DMS153 treated with DMSO at 0.1 percent for 48 hours (cell line): ENCODE measurements at regions not wholly inside any gene's neighbourhood (a gene's known extent, or its start where the extent isn't known, plus 50 kb on each side); places are given as distances from the start of the nearest gene placed in this dataset.
A peak's percentile ranks its signal among the peaks of the same experiment; 100 is the strongest.
"Not testable (repeated sequence)": the region's sequence is repeated elsewhere in the genome, so short reads cannot be mapped to it uniquely, and the experiment has no call there.

Source experiments
- DNase-seq: peaks from one replicate; lab custom pipeline; 2025; ENCODE audit not compliant: unreplicated experiment; lab: John Stamatoyannopoulos, UW

DNA sequence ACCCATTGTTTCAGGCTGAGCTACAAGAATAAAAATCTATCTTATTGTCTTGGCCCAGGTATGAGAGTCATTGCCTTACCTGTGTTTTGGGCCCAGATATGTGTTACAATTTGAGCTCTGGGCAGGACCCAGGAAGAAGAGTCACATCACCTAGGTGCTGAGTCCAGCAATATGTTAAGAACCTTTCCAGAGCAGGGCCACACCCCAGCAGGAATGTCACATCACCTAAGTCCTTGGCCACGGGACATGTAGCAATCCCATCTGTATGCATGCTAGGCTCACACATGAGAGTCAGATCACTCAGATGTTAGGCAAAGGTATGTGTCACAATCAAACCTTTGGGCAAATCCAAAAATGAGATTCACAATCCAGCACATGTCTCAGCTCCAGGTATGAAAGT, 2103.5 kb downstream of the TP53TG3F start:
- DNase-seq: no peak

DNA sequence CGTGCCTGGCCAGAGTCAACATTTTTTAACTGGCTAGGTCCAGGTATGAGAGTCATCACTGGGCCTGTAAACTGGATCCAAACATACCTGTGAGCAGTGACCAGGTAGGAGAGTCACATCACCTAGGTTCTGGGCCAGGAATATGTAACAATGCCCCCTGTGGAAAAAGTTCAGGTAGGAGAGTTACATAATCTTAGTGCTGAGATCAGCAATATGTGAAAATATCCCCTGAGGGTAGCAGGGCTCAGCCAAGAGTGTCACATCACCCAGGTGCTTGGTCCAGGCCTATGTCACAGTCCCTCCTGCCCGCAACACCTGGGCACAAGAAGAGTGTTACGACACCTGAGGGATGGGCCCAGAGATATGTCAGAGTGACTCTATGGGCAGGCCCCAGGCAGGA, 2104.7 kb downstream of the TP53TG3F start:
- no peak for DNase-seq

DNA sequence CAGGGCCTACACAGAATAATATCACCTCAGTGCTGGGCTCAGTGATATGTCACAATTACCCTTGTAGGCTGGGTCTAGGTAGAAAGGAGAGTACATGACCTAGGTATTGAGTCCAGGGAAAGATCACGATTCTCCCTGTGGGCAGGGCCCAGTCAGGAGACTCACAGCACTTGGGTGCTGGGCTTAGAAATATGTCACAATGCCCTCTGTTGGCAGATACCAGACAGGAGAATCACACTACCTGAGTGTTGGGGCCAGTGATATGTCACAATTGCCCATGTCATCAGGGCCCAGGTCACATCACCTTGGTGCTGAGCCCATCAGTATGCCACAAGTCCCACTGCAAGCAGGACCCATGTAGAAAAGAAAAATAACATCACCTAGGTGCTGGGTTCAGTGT, 2105.5 kb downstream of the TP53TG3F start:
- DNase-seq: no peak

DNA sequence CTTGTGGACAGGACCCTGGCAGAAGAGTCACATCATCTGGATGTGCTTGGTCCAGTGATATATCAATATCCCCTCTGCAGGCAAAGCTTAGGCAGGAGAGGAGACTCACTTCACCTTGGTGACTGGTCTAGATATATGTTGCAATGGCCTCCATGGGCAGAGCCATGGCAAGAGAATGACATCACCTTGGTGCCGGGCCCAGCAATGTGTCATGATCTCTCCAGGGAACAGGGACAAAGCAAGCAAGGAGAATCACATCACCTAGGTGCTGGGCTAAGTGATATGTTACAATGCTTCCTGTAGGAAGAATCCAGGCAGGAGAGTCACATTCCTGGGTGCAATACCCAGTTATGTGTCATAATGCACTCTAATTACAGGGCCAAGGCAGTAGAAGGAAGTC, 2106.2 kb downstream of the TP53TG3F start:
- no peak for DNase-seq

DNA sequence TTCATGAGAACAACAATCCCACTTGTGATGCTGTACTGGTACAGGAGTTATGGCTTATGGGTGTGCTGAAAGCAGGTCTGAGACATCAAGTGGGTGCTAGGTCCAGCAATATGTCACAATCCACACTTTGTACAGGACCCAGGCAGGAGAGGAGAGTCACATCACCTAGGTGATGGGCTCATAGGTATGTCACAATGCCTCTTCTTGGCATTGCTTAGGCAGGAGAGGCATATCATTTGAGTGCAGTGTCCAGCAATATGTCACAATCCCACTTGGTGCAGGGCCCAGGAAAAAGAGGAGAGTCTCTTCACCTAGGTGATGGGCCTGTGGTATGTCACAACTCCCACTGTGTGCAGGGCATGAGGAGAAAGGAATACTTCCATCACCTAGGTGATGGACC, 2110.0 kb downstream of the TP53TG3F start:
- no peak for DNase-seq

DNA sequence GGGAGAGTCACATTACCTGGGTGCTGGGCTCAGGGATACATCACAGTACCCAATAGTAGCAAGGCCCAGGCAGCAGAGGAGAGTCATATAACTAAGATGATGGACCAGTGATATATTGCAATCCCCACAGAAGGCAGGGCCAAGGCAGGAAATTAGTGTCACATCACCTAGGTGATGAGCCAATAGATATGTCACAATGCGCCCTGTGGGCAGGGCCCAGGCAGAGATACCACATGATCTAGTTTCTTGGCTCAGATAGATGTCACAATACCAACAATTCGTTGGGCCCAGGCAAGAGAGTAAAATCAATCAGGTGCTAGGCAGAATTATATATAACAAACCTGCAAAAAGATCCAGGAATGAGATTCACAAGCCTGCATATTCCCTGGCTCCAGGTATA, 2111.5 kb downstream of the TP53TG3F start:
- DNase-seq: no peak

DNA sequence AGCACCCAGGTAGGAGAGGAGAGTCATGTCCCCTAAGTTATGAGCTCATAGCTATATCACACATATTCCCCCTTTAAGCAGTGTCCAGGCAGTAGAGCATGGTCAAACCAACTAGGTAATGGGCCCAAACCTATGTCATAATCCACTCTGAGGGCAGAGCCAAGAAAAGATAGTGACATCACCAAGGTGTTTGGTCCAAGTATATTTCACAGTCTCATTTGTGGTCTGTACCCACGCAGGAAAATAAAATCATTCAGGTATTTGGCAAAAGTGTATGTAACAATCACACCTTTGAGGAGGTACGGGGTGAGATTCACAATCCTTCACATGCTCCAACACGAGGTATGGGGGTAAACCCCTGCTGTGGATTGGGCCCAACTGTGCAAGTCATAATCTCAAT, 2112.8 kb downstream of the TP53TG3F start:
- no peak for DNase-seq

DNA sequence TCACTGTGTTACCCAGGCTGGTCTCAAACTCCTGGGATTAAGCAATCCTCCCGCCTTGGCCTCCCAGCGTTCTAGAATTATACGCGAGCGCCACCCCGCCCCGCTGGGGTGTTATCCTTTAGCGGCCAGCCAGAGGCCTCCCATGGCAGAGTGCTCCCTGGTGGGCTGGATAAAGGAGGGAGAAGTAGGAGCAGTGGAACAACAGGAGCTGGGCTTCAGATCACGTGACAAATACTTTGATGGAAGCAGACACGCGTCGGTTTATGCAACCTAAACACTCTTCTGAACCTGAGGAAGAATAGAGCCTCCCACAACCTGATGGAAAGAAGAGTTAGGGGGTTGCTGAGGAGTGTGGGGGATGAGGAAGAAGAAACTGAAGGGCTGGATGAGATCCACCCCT, 2114.0 kb downstream of the TP53TG3F start:
- no peak for DNase-seq

DNA sequence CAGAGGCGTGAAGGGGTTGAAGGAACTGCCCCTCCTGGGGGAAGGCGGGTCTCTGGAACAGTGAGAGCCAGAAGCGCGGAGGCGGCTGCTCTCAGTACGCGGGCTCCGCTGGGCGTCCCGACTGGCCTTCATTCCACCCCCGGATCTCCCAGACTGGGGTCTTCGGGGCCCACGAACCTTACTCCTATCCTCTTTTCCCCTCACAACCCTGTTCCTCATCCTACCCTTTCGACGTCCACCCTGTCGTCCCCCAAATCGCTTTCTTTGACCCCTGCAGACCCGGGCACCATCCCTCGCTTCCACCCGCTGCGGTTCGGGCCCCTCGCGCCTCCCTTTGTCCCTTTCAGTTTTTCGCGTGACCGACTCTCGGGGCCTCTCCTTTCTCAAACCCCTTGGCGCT, 2114.6 kb downstream of the TP53TG3F start:
- no peak for DNase-seq

DNA sequence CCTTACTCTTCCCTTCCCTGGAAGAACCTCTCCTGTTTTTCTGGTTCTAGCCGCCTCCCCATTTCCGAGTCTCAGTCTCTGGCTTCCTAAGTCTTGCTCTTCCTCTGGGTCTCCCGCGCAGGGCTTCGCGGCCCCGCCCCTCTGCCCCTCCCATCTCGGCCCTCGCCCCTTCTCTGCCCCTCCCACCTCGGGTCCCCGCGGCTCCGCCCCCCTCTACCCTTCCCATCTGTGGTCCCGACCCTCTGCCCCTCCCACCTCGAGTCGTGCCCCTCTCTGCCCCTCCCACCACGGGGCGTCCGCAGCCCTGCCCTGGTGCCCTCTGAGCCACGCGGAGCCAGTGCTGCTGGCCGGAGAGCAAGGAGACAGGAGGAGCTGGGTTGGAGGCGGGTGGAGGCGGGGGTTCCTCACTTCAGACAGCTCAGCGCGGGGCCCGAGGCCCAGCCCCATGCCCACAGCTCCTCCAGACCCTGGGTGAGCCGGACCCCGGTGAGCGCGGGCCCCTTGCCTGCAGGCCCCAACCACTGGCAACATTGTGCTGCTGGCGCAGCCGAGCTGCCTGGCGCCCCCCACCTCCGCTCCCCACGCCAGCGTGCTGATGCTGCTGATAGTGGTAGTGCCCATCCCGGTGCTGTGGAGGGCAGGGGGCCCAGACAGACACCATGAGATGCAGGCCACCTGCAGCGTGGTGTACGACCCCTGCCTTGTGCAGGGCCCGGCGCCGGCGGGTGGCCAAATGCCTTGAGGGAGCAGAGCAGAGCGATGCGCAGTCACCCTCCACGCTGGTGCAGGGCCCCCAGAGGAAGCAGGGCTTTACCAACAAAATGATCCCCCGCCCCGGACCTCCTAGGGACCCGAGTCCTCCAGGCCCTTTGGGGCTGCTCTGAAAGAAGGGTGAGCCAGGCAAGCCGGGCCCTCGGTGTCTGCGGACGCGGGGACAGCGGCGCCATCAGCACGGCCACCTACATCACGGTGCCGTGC, 2115.3 kb downstream of the TP53TG3F start:
- no peak for DNase-seq

DNA sequence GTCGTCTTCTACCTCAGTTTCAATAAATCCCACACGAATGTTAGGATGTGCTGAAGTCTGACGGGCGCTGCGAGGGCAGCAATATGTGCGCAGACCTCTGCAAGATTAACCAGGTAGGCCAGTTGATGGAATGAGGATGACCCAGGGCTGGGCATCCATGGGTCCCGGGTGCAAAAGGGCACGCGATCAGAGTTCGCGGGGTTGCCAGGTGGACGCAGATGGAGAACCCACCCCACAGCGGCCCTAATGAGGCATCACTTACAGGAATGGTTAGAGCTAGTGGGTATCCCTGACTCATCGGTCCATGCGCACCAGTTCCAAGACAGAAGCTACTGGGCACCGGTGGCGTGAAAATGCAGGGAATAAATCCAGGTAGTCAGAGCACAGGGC, 2116.0 kb downstream of the TP53TG3F start:
- no peak for DNase-seq

DNA sequence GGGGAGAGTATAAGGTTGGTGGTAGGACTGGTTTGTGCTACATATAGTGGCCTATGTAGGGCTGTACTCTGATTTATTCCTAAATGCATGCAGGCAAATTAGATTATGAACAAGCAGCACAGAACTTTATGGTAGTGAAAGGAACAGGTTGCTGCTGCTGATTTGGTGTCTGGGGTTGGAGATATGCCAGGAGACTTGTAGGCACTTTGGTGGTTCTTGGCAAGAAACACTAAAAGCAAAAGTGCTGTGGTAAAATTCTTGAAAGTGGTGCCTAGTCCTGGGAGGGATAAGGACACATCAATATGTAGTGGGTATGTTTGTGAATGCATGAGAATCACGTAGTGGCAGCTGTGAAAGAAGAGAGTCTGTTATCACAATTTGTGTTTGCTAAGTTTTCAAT, 2126.0 kb downstream of the TP53TG3F start:
- DNase-seq: no peak

DNA sequence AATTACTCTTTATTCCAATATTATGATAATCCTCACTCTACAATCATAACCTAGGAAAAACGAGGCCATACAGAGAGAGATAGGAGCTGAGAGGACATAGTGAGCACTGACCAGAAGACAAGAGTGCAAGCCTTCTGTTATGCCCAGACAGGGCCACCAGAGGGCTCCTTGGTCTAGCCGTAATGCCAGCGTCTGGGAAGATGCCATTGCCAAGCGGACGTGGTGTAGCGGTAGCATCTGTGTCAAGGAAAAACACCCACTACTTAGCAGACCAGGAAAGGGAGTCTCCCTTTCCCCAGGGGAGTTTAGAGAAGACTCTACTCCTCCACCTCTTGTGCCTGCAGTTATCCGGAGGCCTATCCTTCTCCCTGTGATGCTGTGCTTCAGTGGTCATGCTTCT, 2131.5 kb downstream of the TP53TG3F start:
- not testable (repeated sequence) for DNase-seq

DNA sequence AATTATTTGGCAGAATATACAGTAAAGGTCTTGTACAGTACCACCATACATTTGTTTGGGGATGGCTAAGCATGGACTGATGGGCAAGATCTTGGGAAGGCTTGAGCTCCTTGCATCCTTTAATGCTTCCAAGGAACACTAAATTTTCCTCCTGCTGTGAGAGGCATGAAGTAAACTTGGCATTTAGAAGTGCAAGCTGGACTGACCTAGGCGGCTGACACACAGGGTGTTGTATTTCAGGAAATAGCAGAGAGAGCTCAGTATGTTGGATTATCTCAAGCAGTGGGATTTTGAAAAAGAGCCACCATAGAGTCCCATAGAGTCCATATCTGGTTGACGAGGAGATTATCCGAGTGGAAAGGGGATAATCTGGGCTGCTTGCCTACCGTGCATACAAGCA, 2137.1 kb downstream of the TP53TG3F start:
- no peak for DNase-seq

DNA sequence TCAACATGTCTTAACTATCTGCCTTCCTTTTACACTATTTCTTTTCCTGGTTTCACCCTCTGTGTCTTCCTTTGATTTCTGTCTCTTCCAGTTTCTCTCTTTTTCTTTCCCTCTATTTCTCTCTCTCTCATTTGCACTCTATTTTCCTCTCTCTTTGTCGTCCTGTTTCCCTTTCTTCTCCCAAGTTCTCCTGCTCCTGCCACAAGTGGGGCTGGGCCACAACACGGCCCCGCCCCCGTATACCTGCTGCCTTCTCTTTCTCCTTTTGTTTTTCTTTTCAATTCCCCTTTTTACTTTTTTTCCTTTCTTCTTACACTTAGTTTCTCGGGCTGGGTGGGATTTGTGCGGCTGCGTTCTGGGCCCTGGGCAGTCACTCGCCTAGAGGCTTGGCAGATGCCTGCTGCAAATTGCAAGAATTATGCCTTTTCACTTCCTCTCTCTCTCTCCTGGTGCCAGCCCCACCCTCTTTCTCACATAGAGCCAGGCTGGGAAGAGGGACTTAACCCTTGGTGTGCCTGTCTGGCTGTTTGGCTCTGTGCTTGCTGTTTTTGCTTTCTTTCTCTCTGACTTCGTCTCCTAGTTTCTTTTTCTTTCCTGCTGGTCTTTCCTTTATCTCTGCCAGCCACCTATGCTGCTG, 2139.4 kb downstream of the TP53TG3F start:
- DNase-seq: peak; percentile 22

DNA sequence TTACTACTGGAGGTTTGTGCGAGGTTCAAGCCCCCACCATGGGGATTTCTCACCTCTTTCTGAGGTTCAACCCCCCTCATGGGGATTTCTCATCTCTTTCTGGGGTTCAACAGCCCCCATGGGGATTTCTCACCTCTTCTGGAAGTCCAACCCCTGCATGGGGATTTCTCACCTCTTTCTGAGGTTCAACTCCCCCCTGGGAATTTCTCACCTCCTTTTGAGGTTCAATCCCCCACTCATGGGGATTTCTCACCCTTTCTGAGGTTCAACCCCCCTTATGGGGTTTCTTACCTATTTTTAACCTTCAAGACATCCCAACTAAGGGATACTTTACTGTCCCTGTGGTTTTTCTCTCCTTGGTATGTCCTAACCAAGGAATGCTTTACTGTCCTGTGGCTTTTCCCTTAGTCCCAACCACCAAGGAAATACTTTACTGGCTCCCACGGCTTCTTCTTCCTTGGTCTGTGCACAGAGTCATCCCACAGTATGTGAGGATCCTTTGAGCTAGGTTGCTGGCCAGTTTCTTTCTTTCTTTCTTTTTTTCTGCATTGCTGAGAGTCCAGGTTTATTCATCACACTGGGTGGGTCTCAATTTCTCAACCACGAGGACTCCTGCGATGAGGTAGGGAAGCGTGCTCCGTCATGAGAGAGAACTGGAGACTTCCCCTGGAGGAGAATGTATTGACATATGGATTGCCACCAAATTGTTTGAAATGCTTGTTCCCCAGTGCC, 2140.2 kb downstream of the TP53TG3F start:
- no peak for DNase-seq

DNA sequence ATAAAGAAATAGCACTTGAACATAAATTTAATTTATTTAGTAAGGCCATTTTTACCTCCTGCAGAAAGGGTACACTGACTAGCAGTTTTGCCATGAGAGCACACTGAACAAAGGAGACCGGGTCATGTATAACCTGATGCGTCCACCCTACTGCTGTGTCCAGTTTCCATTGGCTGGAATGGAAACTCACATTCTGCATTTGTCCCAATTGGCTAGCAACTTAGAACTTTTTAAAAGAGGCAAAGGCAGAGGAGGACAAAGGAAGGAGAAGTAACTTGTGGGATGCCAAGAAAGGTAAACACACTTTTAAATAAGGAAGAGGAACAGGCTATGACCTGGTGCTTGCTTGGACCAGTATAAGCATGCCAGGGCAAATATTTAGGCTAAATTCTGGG, 2140.7 kb downstream of the TP53TG3F start:
- not testable (repeated sequence) for DNase-seq

DNA sequence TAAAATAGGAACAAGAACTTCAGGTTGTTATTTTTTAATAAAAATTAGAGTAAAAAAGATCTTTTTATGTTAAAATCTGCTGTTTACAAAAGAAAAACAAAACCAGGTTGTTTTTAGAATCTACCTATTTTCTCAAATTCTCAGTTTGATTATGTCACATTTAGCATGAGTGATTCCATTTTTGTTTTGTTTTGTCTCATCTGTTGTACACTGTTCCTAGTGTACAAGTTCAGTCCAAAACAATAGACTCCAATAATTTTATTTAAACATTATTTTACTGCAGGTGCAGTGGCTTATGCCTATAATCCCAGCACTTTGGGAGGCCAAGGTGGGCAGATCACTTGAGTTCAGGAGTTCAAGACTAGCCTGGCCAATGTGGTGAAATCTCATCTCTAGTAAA, 2142.7 kb downstream of the TP53TG3F start:
- DNase-seq: no peak

DNA sequence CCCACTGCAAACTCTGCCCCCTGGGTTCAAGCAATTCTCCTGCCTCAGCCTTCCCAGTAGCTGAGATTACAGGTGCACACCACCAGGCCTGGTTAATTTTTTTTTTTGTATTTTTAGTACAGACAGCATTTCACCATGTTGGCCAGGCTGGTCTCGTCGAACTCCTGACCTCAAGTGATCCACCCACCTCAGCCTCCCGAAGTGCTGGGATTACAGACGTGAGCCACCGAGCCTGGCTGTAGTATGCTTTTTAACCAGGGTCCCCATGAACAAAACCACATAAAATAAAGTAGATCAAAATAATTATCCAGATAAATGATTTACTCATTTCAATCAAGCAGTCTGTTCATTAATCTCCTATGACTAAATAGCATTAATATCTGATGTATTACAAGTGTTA, 2144.0 kb downstream of the TP53TG3F start:
- not testable (repeated sequence) for DNase-seq

DNA sequence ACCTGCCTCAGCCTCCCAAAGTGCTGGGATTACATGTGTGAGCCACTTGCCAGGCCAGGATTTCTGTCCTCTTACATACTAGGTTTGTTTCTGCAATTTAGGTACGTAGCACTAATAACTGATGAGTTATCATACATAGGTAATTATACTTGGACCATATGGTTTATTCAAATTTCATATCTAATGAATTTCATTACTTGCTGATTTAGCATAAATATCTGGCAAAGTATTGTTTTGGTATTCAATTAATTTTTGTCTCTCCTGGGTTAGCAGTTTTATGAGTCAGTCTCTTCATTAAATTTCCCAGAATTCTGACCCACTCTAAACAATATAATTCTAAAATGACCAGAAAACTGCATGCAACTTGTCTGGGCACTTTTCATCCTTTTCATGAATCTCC, 2146.5 kb downstream of the TP53TG3F start:
- DNase-seq: no peak

DNA sequence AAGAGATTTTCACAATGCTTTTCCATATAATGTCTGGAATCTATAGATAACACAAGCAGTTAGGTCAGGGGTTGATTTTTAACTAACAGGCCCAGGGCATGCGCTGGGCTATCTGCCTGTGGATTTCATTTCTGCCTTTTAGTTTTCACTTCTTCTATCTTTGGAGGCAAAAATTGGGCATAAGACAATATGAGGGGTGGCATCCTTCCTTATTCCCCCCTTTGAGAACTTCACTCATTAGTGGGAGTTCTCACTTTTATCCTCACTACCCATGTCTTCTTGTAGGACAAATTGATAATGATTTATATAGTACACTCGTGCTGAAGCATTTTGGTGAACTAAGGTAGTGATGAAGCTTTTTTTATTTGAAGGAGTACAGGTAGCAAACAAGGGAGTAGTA, 2155.5 kb downstream of the TP53TG3F start:
- DNase-seq: not testable (repeated sequence)

DNA sequence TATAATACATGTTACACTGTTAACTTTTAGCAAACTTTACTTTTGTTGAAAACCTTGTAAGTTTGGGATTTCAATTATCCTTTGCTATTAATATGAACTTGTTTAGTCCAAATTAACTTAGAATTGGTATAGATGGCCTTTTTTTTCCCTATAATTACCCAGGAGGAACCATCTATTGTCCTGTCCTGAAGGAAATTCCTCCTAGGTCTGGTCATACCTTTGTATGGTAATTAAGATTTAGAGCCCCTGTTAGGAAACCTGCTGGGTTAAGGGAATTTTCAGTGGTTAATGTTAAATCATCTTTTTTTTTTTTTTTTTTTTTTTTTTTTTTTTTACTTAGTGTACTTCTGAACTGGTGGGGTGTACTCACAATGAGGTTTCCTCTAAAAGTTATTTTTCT, 2159.8 kb downstream of the TP53TG3F start:
- not testable (repeated sequence) for DNase-seq
